ENCODE measurements at regions not wholly inside any gene's neighbourhood (a gene's known extent, or its start where the extent isn't known, plus 50 kb on each side); places are given as distances from the start of the nearest gene placed in this dataset.

DNA sequence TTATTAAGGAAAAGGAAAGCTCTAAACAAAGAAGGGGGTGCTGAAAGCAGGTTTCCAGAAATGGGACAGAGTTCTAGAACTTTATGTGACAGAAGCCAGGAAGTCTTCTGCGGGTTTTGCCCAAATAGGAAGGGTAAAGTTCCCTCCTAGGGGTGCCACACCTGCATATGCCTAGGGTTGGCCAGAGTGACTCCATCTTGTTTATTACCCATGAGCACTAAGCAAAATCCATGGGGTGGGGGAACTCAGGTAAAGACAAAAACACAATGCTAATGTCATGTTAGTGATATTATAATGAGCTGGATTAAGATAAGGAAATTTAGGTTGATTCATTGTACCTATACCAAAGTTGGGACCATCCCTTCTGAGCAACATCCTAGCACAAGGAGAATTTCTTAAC lies 1132.7 kb downstream of the KCNT2 start:
- CTCF ChIA-PET: no interaction called here

More for the DNA sequence above, 1132.7 kb downstream of the KCNT2 start:
- Histone ChIP-seq H3K9me1 (replicated peaks; ENCODE audit: control insufficient read depth, extremely low read depth, insufficient read depth, low read length) (no peaks in the 10 kb centered on the region), H3K9ac (replicated peaks; ENCODE audit: extremely low read depth, insufficient read depth, low read length) (no peak overlapping the region), H3K27me3 (ENCODE audit: control insufficient read depth in 2 of 2, insufficient read depth in 2 of 2, low read length in 2 of 2) (no peaks in the 10 kb centered on the region), H3K4me2 (ENCODE audit: insufficient read depth, low read length) (no peak overlapping the region), H3K36me3 (ENCODE audit: control insufficient read depth in 2 of 2, extremely low read depth in 1 of 2, insufficient read depth in 2 of 2, low read length in 2 of 2) (no peaks in the 10 kb centered on the region), H3K4me3 (replicated peaks in 1 of 3; ENCODE audit: insufficient read depth in 1 of 3, low read depth in 1 of 3, low read length in 3 of 3) (no peak overlapping the region), H3K27ac (ENCODE audit: insufficient read depth, low read depth, low read length) (no peak overlapping the region), H2AFZ (ENCODE audit: low read depth, low read length) (no peak overlapping the region), H4K20me1 (replicated peaks; ENCODE audit: control insufficient read depth, extremely low read depth, insufficient read depth, low read length) (no peaks in the 10 kb centered on the region), H3K9me3 (replicated peaks; ENCODE audit: control insufficient read depth, insufficient read depth, low read length) (no peaks in the 10 kb centered on the region), H3K4me1 (ENCODE audit: control insufficient read depth, extremely low read depth, insufficient read depth, low read length) (no peaks in the 10 kb centered on the region), H3K79me2 (ENCODE audit: control insufficient read depth, insufficient read depth, low read length) (no peaks in the 10 kb centered on the region)
- DNase-seq (ENCODE audit: low read depth, low spot score) (no peak), FAIRE-seq (no peak)
- BruUV-seq (replicated peaks): no TSS peak
- TF ChIP-seq, protein P1, sequence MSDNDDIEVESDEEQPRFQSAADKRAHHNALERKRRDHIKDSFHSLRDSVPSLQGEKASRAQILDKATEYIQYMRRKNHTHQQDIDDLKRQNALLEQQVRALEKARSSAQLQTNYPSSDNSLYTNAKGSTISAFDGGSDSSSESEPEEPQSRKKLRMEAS (IDR thresholded peaks at IDR 0.05; ENCODE audit: insufficient read depth, insufficient read length): no peak
- TF ChIP-seq FOS (IDR thresholded peaks at IDR 0.05; ENCODE audit: borderline replicate concordance, insufficient read depth, low read length) (no peak), EZH2 (IDR thresholded peaks at IDR 0.05; ENCODE audit: borderline replicate concordance, low read depth, low read length, severe bottlenecking) (no peak), JUN (IDR thresholded peaks at IDR 0.05; ENCODE audit: borderline replicate concordance, insufficient read depth, insufficient read length, low read depth) (no peak), MYC (IDR thresholded peaks at IDR 0.05; ENCODE audit: low read depth, low read length) (no peak), POLR2AphosphoS5 (IDR thresholded peaks at IDR 0.05; ENCODE audit: insufficient read depth, low read depth, low read length) (no peak), POLR2A (IDR thresholded peaks at IDR 0.05; ENCODE audit: low read depth, low read length) (no peak), GATA2 (IDR thresholded peaks at IDR 0.05; ENCODE audit: insufficient read depth, insufficient read length, low read depth, low read length) (no peak)
- TF ChIP-seq, protein P2, sequence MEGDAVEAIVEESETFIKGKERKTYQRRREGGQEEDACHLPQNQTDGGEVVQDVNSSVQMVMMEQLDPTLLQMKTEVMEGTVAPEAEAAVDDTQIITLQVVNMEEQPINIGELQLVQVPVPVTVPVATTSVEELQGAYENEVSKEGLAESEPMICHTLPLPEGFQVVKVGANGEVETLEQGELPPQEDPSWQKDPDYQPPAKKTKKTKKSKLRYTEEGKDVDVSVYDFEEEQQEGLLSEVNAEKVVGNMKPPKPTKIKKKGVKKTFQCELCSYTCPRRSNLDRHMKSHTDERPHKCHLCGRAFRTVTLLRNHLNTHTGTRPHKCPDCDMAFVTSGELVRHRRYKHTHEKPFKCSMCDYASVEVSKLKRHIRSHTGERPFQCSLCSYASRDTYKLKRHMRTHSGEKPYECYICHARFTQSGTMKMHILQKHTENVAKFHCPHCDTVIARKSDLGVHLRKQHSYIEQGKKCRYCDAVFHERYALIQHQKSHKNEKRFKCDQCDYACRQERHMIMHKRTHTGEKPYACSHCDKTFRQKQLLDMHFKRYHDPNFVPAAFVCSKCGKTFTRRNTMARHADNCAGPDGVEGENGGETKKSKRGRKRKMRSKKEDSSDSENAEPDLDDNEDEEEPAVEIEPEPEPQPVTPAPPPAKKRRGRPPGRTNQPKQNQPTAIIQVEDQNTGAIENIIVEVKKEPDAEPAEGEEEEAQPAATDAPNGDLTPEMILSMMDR (IDR thresholded peaks at IDR 0.05; ENCODE audit: extremely low read depth in 1 of 2, insufficient read depth in 1 of 2, low read depth in 1 of 2, low read length in 2 of 2): no peak
- POLR2A ChIA-PET: no interaction called here
- intact Hi-C loops (cut with micrococcal nuclease): no loop called here
- dilution Hi-C loops (cut with MboI; ENCODE audit: extremely low pct_ligation_motif_present, low sequenced_read_pairs): no loop called here
